Peyer's patch (tissue), 4 donors: ENCODE measurements at regions not wholly inside any gene's neighbourhood (a gene's known extent, or its start where the extent isn't known, plus 50 kb on each side); places are given as distances from the start of the nearest gene placed in this dataset.

Experiments used
- DNase-seq, 3 donors: peaks; one replicate each; pipeline ENCODE4 v3.0.0-alpha.2; 2017 to 2019
- H3K27ac ChIP-seq, 4 donors: fragments of 200-600 bp; sonication (generic); one replicate each; pipeline ENCODE4 v1.5.1; 2016 to 2019
- H3K27me3 ChIP-seq, 2 donors: fragments of 200-600 bp; sonication (generic); one replicate each; pipeline ENCODE4 v1.5.1; 2019
- H3K36me3 ChIP-seq, 3 donors: fragments of 200-600 bp; sonication (generic); one replicate each; pipeline ENCODE4 v1.5.1; 2016 to 2019
- H3K4me1 ChIP-seq, 4 donors: fragments of 200-600 bp; sonication (generic); one replicate each; pipeline ENCODE4 v1.5.1; 2016 to 2019
- H3K4me3 ChIP-seq, 4 donors: fragments of 200-600 bp; sonication (generic); 1 replicate in 3 of 4; 2 replicates in 1 of 4; pipeline ENCODE4 v1.5.1; 2016 to 2019; ENCODE audit warnings: mild to moderate bottlenecking in 1 of 4
- H3K9me3 ChIP-seq, 4 donors: fragments of 200-600 bp; sonication (generic); one replicate each; pipeline ENCODE4 v1.5.1; 2016 to 2019; ENCODE audit warnings: mild to moderate bottlenecking in 1 of 4
- POLR2A ChIP-seq, 2 donors: fragments of 450-650 bp; IDR thresholded peaks; one replicate each; pipeline ENCODE4 v1.5.1; 2017; ENCODE audit warnings: antibody characterized with exemption in 2 of 2, mild to moderate bottlenecking in 2 of 2, moderate library complexity in 2 of 2
- TF ChIP-seq, protein P1 (sequence below), 6 experiments: fragments of 450-650 bp in 4 of 6; fragments of 200-600 bp in 2 of 6; sonication (generic) in 1 of 6; IDR thresholded peaks; one replicate each; pipeline ENCODE4 v1.5.1; 2017 to 2019; ENCODE audit warnings: antibody characterized with exemption in 6 of 6, mild to moderate bottlenecking in 3 of 6, moderate library complexity in 1 of 6

DNA sequence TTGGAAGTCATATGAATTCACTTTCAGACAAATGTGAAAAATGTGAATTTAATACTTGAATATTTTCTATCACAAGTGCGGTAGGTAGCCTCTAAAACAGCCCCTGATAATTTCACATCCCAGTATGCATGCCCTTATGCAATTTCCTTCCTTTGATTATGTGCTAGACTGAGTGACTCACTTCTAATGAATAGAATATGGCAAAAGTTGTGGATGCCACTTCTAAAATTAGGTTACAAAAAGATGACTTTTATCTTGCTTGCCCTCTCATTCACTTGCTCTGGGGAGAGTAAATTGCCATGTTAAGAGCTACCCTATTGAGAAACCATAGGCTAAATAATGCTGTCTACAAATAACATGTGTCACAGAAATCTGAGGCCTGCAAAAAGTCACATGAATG, 402.5 kb upstream of the PCDH9 start:
- no peaks in the 10 kb centered on the region for H3K27me3 ChIP-seq
- no peak overlapping the region for H3K4me3 ChIP-seq
- no peak for TF ChIP-seq POLR2A (IDR thresholded peaks at IDR 0.05)
- TF ChIP-seq, protein P1, sequence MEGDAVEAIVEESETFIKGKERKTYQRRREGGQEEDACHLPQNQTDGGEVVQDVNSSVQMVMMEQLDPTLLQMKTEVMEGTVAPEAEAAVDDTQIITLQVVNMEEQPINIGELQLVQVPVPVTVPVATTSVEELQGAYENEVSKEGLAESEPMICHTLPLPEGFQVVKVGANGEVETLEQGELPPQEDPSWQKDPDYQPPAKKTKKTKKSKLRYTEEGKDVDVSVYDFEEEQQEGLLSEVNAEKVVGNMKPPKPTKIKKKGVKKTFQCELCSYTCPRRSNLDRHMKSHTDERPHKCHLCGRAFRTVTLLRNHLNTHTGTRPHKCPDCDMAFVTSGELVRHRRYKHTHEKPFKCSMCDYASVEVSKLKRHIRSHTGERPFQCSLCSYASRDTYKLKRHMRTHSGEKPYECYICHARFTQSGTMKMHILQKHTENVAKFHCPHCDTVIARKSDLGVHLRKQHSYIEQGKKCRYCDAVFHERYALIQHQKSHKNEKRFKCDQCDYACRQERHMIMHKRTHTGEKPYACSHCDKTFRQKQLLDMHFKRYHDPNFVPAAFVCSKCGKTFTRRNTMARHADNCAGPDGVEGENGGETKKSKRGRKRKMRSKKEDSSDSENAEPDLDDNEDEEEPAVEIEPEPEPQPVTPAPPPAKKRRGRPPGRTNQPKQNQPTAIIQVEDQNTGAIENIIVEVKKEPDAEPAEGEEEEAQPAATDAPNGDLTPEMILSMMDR (IDR thresholded peaks at IDR 0.05): no peak
- no peaks in the 10 kb centered on the region for H3K4me1 ChIP-seq
- H3K9me3 ChIP-seq: no peaks in the 10 kb centered on the region
- no peaks in the 10 kb centered on the region for H3K36me3 ChIP-seq
- no peak overlapping the region for H3K27ac ChIP-seq
- no peak for DNase-seq

DNA sequence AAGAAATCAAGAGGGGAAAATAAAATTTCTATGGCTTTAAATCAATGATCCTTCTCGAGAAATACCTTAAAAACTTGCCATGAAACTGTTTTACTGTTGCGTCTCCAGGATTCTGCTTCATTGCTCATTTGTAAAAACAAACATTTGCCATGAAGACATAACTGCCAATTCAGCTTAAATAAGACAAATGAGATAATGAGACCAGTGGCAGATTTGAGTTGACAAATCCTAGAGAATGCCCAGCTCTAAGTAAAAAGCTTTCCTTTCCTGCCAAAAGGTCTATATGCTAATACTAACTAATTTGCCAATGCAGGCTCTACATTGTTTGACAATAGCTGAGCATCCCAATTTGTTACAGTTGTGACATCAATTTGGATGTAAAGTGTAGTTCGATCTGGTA, 400.5 kb upstream of the PCDH9 start:
- no peak for DNase-seq
- TF ChIP-seq POLR2A (IDR thresholded peaks at IDR 0.05): no peak
- TF ChIP-seq, protein P1 (IDR thresholded peaks at IDR 0.05): no peak
- Histone ChIP-seq H3K4me3 (no peak overlapping the region), H3K9me3 (no peaks in the 10 kb centered on the region), H3K4me1 (no peaks in the 10 kb centered on the region), H3K36me3 (no peaks in the 10 kb centered on the region), H3K27ac (no peak overlapping the region), H3K27me3 (no peaks in the 10 kb centered on the region)

DNA sequence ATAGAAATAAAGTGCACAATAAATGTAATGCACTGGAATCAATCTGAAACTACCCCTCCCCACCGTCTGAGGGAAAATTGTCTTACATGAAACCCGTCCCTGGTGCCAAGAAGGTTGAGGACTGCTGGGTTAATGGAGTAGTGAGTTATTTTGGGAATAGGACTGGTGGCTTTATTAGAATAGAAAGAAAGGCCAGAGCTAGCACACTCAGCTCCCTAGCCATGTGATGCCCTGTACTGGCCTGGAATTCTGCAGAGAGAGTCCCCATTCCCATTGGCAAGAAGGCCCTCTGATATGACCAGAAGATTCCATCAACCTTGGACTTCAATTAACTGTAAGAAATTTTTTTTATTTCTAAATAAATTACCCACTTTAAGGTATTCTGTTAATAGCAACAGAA, 393.5 kb upstream of the PCDH9 start:
- no peaks in the 10 kb centered on the region for H3K4me1 ChIP-seq
- H3K27ac ChIP-seq: no peak overlapping the region

DNA sequence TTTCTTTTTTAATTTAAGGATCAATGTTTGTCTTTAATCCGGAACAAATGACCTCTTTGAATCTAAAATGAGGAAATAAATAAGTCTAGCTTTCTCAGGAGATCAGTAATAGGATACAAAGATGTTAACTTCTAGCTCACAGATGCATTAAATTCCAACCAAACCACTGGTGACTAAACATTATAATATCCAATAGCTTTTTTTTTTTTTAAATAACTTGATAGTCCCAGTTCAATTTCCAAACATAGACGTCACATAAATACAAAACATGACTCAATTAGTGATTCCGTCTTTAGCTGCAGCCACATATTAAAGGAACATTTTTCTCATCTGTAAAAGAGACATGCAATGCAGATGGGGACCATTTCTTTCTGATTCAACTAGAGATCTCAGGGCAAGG, 390.5 kb upstream of the PCDH9 start:
- no peaks in the 10 kb centered on the region for H3K27me3 ChIP-seq

More for the DNA sequence above, 393.5 kb upstream of the PCDH9 start:
- H3K27me3 ChIP-seq: no peaks in the 10 kb centered on the region
- H3K4me3 ChIP-seq: no peak overlapping the region
- H3K36me3 ChIP-seq: no peaks in the 10 kb centered on the region
- H3K9me3 ChIP-seq: no peaks in the 10 kb centered on the region
- no peak for DNase-seq
- TF ChIP-seq POLR2A (IDR thresholded peaks at IDR 0.05): no peak
- TF ChIP-seq, protein P1 (IDR thresholded peaks at IDR 0.05): no peak

DNA sequence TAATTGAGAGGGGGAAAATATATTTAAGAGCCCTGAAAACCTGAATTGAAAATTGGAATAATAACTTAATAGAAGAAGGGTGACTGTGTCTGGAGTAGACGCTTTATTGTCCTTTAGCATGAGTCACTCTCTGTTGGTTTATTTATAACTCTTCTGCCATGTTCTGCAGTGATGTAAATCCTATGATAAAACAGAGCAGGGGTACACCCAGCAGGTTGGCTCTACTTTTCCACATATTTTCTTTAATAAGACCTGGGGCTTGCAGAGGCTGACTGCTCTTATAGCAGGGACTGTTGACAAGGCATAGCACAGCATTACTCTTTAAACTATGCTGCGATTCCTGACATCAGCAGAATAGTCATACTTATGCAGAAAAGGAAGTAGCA, 389.9 kb upstream of the PCDH9 start:
- Histone ChIP-seq H3K27me3 (no peaks in the 10 kb centered on the region), H3K4me1 (no peaks in the 10 kb centered on the region), H3K27ac (no peak overlapping the region), H3K4me3 (no peak overlapping the region), H3K9me3 (no peaks in the 10 kb centered on the region), H3K36me3 (no peaks in the 10 kb centered on the region)
- DNase-seq: no peak
- TF ChIP-seq, protein P1 (IDR thresholded peaks at IDR 0.05): no peak
- TF ChIP-seq POLR2A (IDR thresholded peaks at IDR 0.05): no peak

More for the DNA sequence above, 390.5 kb upstream of the PCDH9 start:
- Histone ChIP-seq H3K36me3 (no peaks in the 10 kb centered on the region), H3K9me3 (no peaks in the 10 kb centered on the region), H3K4me1 (no peaks in the 10 kb centered on the region), H3K4me3 (no peak overlapping the region), H3K27ac (no peak overlapping the region)
- DNase-seq: no peak
- TF ChIP-seq POLR2A (IDR thresholded peaks at IDR 0.05): no peak
- TF ChIP-seq, protein P1 (IDR thresholded peaks at IDR 0.05): no peak

DNA sequence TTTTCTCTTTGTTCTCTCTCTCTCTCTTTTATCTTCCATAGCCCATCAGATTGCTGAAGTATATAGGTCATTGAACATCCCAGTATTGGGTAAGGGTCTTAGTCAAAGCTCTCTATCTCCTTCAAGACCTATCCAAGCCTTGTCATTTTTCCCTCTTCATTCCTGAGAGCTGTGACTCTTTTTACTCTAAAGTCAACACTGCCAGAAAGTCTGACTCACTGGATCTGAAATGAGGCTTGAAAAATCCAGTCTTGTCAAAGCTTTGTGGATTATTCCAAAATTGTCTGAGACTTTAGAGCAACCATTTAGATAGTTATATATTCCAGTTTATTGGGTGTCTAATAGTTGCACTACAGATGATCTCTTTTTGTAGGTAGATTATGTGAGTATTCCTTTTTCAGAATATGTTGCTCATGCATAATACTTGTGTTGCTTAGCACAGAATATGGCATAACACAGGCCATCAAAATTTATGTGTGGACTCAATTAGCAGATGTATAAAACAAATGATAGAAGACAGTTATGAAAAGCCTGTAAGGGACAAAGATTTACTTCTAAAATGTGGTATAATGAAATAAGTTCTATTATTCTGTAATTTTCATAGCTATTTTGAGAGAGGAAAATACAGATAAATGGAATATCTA, 389.3 kb upstream of the PCDH9 start:
- no peaks in the 10 kb centered on the region for H3K27me3 ChIP-seq
- TF ChIP-seq, protein P1 (IDR thresholded peaks at IDR 0.05): no peak
- no peak for TF ChIP-seq POLR2A (IDR thresholded peaks at IDR 0.05)
- H3K4me3 ChIP-seq: no peak overlapping the region
- no peak overlapping the region for H3K27ac ChIP-seq
- H3K36me3 ChIP-seq: no peaks in the 10 kb centered on the region
- DNase-seq: no peak
- H3K4me1 ChIP-seq: no peaks in the 10 kb centered on the region
- no peaks in the 10 kb centered on the region for H3K9me3 ChIP-seq
